Fibroblast of mammary gland (primary cell): ENCODE measurements at regions not wholly inside any gene's neighbourhood (a gene's known extent, or its start where the extent isn't known, plus 50 kb on each side); places are given as distances from the start of the nearest gene placed in this dataset.
A peak's percentile ranks its signal among the peaks of the same experiment; 100 is the strongest.

Experiments
- DNase-seq: peaks from one replicate; pipeline ENCODE4 v3.0.0-alpha.2; 2010; ENCODE audit warnings: low read depth
- H3K4me3 ChIP-seq: 2 replicates; pipeline ENCODE4 v1.5.1; 2011; ENCODE audit warnings: low read depth, mild to moderate bottlenecking, low read length, moderate library complexity; ENCODE audit not compliant: control insufficient read depth
- TF ChIP-seq, protein P1 (sequence below): conservative IDR thresholded peaks from 2 replicates; pipeline ENCODE4 v1.5.1; 2011; ENCODE audit warnings: low read depth, low read length, inconsistent platforms; ENCODE audit not compliant: control insufficient read depth, insufficient read depth

DNA sequence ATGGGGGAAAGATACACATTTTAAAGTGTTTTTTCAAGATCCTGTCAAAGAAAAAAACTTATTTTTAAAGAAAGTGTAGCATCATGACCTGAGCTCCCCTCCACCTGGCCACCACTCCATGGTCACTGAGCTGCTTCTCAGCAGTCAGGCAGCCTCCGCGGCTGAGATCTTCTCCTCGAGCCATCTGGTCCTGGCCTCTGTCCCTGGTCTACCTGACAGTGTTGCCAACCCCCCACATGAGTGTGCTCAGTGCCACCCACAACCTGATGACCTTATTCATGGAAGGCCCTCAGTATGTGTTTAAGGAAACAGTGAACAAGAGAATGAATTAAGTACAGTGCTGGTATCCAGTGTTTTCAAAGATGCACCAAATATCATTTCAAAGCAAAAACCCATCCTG, 694.5 kb upstream of the NRP1 start:
- DNase-seq, result no peak
- no peak overlapping the region for H3K4me3 ChIP-seq
- TF ChIP-seq, protein P1, sequence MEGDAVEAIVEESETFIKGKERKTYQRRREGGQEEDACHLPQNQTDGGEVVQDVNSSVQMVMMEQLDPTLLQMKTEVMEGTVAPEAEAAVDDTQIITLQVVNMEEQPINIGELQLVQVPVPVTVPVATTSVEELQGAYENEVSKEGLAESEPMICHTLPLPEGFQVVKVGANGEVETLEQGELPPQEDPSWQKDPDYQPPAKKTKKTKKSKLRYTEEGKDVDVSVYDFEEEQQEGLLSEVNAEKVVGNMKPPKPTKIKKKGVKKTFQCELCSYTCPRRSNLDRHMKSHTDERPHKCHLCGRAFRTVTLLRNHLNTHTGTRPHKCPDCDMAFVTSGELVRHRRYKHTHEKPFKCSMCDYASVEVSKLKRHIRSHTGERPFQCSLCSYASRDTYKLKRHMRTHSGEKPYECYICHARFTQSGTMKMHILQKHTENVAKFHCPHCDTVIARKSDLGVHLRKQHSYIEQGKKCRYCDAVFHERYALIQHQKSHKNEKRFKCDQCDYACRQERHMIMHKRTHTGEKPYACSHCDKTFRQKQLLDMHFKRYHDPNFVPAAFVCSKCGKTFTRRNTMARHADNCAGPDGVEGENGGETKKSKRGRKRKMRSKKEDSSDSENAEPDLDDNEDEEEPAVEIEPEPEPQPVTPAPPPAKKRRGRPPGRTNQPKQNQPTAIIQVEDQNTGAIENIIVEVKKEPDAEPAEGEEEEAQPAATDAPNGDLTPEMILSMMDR, result no peak

DNA sequence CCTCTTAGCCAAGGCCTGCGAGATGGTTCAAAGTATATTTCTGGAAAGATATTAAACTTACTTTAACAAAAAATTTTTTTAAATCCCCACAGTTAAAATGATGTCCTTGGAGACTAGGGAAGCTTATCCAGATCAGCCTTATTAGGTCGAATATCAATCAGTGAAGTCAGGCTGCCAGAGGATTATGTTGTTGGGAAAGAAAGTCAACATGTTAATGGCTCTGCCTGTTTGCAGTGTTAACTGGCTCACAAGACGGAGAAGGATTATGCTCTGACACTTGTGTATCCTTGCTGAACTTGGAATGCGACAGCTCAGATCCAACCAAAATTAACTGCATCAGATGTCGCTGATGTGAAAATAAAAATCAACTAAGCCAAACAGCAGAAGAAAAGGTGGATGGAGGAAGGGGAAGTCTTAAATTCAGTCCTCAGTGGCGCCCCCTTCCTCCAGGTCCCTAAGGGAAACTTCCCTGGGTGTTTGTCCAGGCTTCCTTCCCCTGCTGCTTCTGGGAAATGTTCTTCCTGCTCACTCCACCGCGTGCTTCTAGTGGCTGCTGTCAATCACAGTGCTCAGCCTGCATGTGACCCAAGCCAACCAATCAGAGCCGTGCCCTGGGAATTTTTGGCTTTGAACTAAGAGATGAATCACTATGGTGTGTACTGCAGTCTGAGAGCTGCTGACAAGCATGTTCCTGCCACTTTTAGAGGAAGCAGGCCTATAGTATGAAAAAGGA, 690.4 kb upstream of the NRP1 start:
- no peak overlapping the region for H3K4me3 ChIP-seq
- peak; percentile 67 for DNase-seq
- TF ChIP-seq, protein P1, result no peak

DNA sequence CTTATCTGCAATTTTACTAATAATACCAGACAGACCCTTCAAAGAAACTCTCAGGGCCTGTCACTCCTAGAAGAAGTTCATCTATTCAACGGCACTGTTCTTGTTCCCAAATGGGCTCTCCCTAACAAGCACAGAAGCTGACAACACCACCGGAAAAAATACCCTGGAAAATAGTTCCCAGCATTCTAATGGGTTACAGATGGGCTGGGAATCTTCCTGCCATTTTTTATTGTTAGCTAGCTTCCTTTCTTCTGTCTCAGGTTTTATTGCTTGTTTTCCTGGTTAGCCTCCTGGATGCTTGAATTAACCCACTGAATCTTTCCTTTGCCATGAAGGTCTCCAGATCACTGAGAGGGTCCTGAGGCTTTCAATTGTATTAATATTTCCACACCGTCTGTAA, 689.8 kb upstream of the NRP1 start:
- TF ChIP-seq, protein P1, result no peak
- no peak overlapping the region for H3K4me3 ChIP-seq
- no peak for DNase-seq

GRCh38 chr10:34022195-34022594, 687.7 kb upstream of the NRP1 start:
- TF ChIP-seq, protein P1, result no peak

GRCh38 chr10:34018784-34019183, 684.3 kb upstream of the NRP1 start:
- no peak for DNase-seq

More at GRCh38 chr10:34022195-34022594, 687.7 kb upstream of the NRP1 start:
- DNase-seq, result no peak
- H3K4me3 ChIP-seq, result no peak overlapping the region

DNA sequence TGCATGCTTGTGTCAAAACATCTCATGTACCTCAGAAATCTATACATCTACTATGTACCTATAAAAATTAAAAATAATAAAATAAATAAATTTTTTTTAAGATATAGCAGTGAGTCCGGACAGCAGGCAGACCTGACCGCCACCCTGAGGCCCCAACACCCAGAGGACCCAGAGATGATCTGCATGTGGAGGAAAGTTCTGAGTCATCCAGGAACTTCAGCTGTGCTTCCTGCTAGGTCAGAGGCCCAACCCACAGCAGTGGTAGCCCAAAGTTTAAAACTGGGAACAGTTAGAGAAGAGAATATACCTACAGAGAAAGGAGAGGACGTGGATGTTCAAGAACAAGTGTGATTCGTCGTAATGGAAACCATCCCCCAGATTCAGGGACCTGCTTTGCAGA, 683.7 kb upstream of the NRP1 start:
- TF ChIP-seq, protein P1, result no peak
- no peak overlapping the region for H3K4me3 ChIP-seq
- peak; percentile 28 for DNase-seq

More at GRCh38 chr10:34018784-34019183, 684.3 kb upstream of the NRP1 start:
- no peak overlapping the region for H3K4me3 ChIP-seq
- TF ChIP-seq, protein P1, result no peak
